SU-DHL-6 (cell line): ENCODE measurements at regions not wholly inside any gene's neighbourhood (a gene's known extent, or its start where the extent isn't known, plus 50 kb on each side); places are given as distances from the start of the nearest gene placed in this dataset.

Source experiments
- EZH2phosphoT487 ChIP-seq: fragments of 200-600 bp; sonication (generic), shearing (Covaris generic); conservative IDR thresholded peaks from 2 replicates; pipeline ENCODE4 v1.6.1; 2018; ENCODE audit warnings: mild to moderate bottlenecking, antibody characterized with exemption, low read length, moderate library complexity, mixed read lengths
- TF ChIP-seq, protein P1 (sequence below): fragments of 200-600 bp; sonication (generic); IDR thresholded peaks from one replicate; pipeline ENCODE4 v1.5.1; 2017; ENCODE audit warnings: antibody characterized with exemption, mild to moderate bottlenecking, low read length, moderate library complexity; ENCODE audit not compliant: insufficient read depth, poor library complexity, severe bottlenecking

DNA sequence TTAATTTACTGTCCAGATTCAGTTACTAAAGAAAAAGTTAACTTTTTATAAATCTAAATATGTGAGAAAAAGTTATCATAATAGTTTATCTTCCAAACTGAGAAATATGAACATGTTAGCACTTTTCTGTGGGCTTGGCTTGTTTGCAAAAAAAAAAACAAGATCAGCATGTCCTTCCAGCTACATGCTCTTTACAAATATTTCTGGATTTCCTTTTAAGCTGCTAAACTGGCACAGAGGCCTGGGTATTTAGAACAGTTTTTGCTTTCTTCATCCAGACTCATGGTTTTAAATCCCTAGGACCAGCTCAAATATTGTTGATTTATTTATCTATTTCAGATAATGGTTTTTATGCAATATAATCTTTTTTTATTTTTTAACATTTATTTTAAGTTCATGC is 1444.5 kb upstream of the FLRT2 start:
- TF ChIP-seq, protein P1, sequence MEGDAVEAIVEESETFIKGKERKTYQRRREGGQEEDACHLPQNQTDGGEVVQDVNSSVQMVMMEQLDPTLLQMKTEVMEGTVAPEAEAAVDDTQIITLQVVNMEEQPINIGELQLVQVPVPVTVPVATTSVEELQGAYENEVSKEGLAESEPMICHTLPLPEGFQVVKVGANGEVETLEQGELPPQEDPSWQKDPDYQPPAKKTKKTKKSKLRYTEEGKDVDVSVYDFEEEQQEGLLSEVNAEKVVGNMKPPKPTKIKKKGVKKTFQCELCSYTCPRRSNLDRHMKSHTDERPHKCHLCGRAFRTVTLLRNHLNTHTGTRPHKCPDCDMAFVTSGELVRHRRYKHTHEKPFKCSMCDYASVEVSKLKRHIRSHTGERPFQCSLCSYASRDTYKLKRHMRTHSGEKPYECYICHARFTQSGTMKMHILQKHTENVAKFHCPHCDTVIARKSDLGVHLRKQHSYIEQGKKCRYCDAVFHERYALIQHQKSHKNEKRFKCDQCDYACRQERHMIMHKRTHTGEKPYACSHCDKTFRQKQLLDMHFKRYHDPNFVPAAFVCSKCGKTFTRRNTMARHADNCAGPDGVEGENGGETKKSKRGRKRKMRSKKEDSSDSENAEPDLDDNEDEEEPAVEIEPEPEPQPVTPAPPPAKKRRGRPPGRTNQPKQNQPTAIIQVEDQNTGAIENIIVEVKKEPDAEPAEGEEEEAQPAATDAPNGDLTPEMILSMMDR: no peak
- no peak for TF ChIP-seq EZH2phosphoT487
